Stimulated activated naive CD8-positive, alpha-beta T cell treated with anti-CD3 and anti-CD28 coated beads, Interleukin-15, Interleukin-2, amounts not matched to agents 100 U/mL and 50 U/mL, for 24 hours (primary cell): ENCODE measurements at regions not wholly inside any gene's neighbourhood (a gene's known extent, or its start where the extent isn't known, plus 50 kb on each side); places are given as distances from the start of the nearest gene placed in this dataset.
A peak's percentile ranks its signal among the peaks of the same experiment; 100 is the strongest.
"Not testable (repeated sequence)": the region's sequence is repeated elsewhere in the genome, so short reads cannot be mapped to it uniquely, and the experiment has no call there.

ENCODE experiments used
- ATAC-seq: fragments of 150-1000 bp; cut with Tn5 transposase; one replicate; pipeline ENCODE4 v1.10.0; 2021
- DNase-seq: peaks from one replicate; pipeline ENCODE4 v3.0.0; 2021

GRCh38 chr6:135555550-135555949 is 58.0 kb upstream of the AHI1 start:
- DNase-seq (no peak), ATAC-seq (no peak)

- DNase-seq (no peak), ATAC-seq (no peak)
Observed at GRCh38 chr6:135557582-135557981, 60.0 kb upstream of the AHI1 start.

GRCh38 chr6:135565605-135566004 is 68.1 kb upstream of the AHI1 start:
- not testable (repeated sequence) for DNase-seq, ATAC-seq

- peak; percentile 70 for ATAC-seq
- peak; percentile 46 for DNase-seq
Observed at GRCh38 chr6:135566311-135567068, 69.0 kb upstream of the AHI1 start.

GRCh38 chr6:135567375-135568083 is 70.0 kb upstream of the AHI1 start:
- ATAC-seq (no peak), DNase-seq (no peak)

- DNase-seq (peak; percentile 39), ATAC-seq (peak; percentile 72)
Observed at GRCh38 chr6:135568379-135568778, 70.8 kb upstream of the AHI1 start.

- no peak for DNase-seq
- no peak for ATAC-seq
Observed at GRCh38 chr6:135572051-135572450, 74.5 kb upstream of the AHI1 start.

GRCh38 chr6:135575629-135576028 is 78.1 kb upstream of the AHI1 start:
- DNase-seq = no peak
- no peak for ATAC-seq

- ATAC-seq = no peak
Observed at GRCh38 chr6:135576055-135576454, 78.5 kb upstream of the AHI1 start.

GRCh38 chr6:135577059-135577538 is 79.6 kb upstream of the AHI1 start:
- ATAC-seq (peak; percentile 97), DNase-seq (no peak)

More at GRCh38 chr6:135576055-135576454, 78.5 kb upstream of the AHI1 start:
- no peak for DNase-seq

GRCh38 chr6:135578976-135579375 is 81.4 kb upstream of the AHI1 start:
- DNase-seq (no peak), ATAC-seq (no peak)

- ATAC-seq = no peak
- no peak for DNase-seq
Observed at GRCh38 chr6:135581211-135581610, 83.7 kb upstream of the AHI1 start.

GRCh38 chr6:135583256-135583761 is 85.8 kb upstream of the AHI1 start:
- ATAC-seq (peak; percentile 39), DNase-seq (no peak)

GRCh38 chr6:135586388-135586787 is 88.8 kb upstream of the AHI1 start:
- DNase-seq (no peak), ATAC-seq (peak; percentile 4)

- peak; percentile 79 for ATAC-seq
- peak; percentile 39 for DNase-seq
Observed at GRCh38 chr6:135586844-135587243, 89.3 kb upstream of the AHI1 start.

GRCh38 chr6:135592276-135592675 is 94.7 kb upstream of the AHI1 start:
- no peak for ATAC-seq
- no peak for DNase-seq

- ATAC-seq (no peak), DNase-seq (no peak)
Observed at GRCh38 chr6:135594000-135594399, 96.5 kb upstream of the AHI1 start.

- DNase-seq = no peak
- no peak for ATAC-seq
Observed at GRCh38 chr6:135600086-135600702, 102.7 kb upstream of the AHI1 start.

GRCh38 chr6:135600931-135601330 is 103.4 kb upstream of the AHI1 start:
- ATAC-seq = no peak
- DNase-seq = no peak

- DNase-seq (no peak), ATAC-seq (no peak)
Observed at GRCh38 chr6:135601857-135602256, 104.3 kb upstream of the AHI1 start.

- ATAC-seq = no peak
- DNase-seq = no peak
Observed at GRCh38 chr6:135603249-135603648, 105.7 kb upstream of the AHI1 start.

- DNase-seq (no peak), ATAC-seq (peak; percentile 15)
Observed at GRCh38 chr6:135604035-135604860, 106.7 kb upstream of the AHI1 start.
